Cardiac muscle cell (in vitro differentiated cells and primary cell): ENCODE measurements at regions not wholly inside any gene's neighbourhood (a gene's known extent, or its start where the extent isn't known, plus 50 kb on each side); places are given as distances from the start of the nearest gene placed in this dataset.
A peak's percentile ranks its signal among the peaks of the same experiment; 100 is the strongest.
"Not testable (repeated sequence)": the region's sequence is repeated elsewhere in the genome, so short reads cannot be mapped to it uniquely, and the experiment has no call there.

Experiments
- DNase-seq, 2 donors: peaks; one replicate each; pipeline versions ENCODE4 v3.0.0 to v3.0.0-alpha.2; 2010 to 2017; ENCODE audit warnings: low read depth in 1 of 2, low spot score in 1 of 2
- H3K27ac ChIP-seq: fragments of 200-600 bp; sonication (generic); 2 replicates; pipeline ENCODE4 v1.5.1; 2016
- H3K27me3 ChIP-seq: fragments of 200-600 bp; sonication (generic); 2 replicates; pipeline ENCODE4 v1.6.0; 2016; ENCODE audit warnings: control low read depth
- H3K36me3 ChIP-seq: fragments of 200-600 bp; sonication (generic); 2 replicates; pipeline ENCODE4 v1.5.1; 2016; ENCODE audit warnings: control low read depth
- H3K4me1 ChIP-seq: fragments of 200-600 bp; sonication (generic); 2 replicates; pipeline ENCODE4 v1.8.1; 2017; ENCODE audit warnings: low read depth, mild to moderate bottlenecking, mixed run types
- H3K4me3 ChIP-seq: fragments of 200-600 bp; sonication (generic); 2 replicates; pipeline ENCODE4 v1.5.1; 2016; ENCODE audit warnings: mild to moderate bottlenecking
- H3K9me3 ChIP-seq: fragments of 200-600 bp; sonication (generic); 2 replicates; pipeline ENCODE4 v1.5.1; 2017; ENCODE audit warnings: low read depth, mild to moderate bottlenecking, control low read depth
- TF ChIP-seq, protein P1 (sequence below): IDR thresholded peaks from 2 replicates; pipeline ENCODE4 v1.5.1; 2012; ENCODE audit warnings: low read depth, mild to moderate bottlenecking, low read length

GRCh38 chr6:86682297-86682696 is 255.0 kb upstream of the HTR1E start:
- H3K4me1 ChIP-seq: no peaks in the 10 kb centered on the region
- no peak overlapping the region for H3K27ac ChIP-seq
- no peak for DNase-seq
- H3K9me3 ChIP-seq: no peaks in the 10 kb centered on the region
- H3K36me3 ChIP-seq: no peaks in the 10 kb centered on the region
- TF ChIP-seq, protein P1, sequence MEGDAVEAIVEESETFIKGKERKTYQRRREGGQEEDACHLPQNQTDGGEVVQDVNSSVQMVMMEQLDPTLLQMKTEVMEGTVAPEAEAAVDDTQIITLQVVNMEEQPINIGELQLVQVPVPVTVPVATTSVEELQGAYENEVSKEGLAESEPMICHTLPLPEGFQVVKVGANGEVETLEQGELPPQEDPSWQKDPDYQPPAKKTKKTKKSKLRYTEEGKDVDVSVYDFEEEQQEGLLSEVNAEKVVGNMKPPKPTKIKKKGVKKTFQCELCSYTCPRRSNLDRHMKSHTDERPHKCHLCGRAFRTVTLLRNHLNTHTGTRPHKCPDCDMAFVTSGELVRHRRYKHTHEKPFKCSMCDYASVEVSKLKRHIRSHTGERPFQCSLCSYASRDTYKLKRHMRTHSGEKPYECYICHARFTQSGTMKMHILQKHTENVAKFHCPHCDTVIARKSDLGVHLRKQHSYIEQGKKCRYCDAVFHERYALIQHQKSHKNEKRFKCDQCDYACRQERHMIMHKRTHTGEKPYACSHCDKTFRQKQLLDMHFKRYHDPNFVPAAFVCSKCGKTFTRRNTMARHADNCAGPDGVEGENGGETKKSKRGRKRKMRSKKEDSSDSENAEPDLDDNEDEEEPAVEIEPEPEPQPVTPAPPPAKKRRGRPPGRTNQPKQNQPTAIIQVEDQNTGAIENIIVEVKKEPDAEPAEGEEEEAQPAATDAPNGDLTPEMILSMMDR: no peak
- no peaks in the 10 kb centered on the region for H3K27me3 ChIP-seq
- H3K4me3 ChIP-seq: no peak overlapping the region

GRCh38 chr6:86681140-86681539 is 256.2 kb upstream of the HTR1E start:
- H3K27ac ChIP-seq, DNase-seq, H3K36me3 ChIP-seq, H3K4me1 ChIP-seq, H3K27me3 ChIP-seq, H3K4me3 ChIP-seq, H3K9me3 ChIP-seq: not testable (repeated sequence)

GRCh38 chr6:86672125-86672524 is 265.2 kb upstream of the HTR1E start:
- not testable (repeated sequence) for H3K4me3 ChIP-seq, H3K36me3 ChIP-seq, H3K4me1 ChIP-seq, H3K27ac ChIP-seq, DNase-seq, H3K27me3 ChIP-seq, H3K9me3 ChIP-seq

GRCh38 chr6:86657192-86657591 is 280.1 kb upstream of the HTR1E start:
- DNase-seq: no peak
- Histone ChIP-seq H3K9me3 (no peaks in the 10 kb centered on the region), H3K4me1 (no peaks in the 10 kb centered on the region), H3K4me3 (no peak overlapping the region), H3K27me3 (no peaks in the 10 kb centered on the region), H3K27ac (no peak overlapping the region), H3K36me3 (no peaks in the 10 kb centered on the region)
- TF ChIP-seq, protein P1: no peak

DNA sequence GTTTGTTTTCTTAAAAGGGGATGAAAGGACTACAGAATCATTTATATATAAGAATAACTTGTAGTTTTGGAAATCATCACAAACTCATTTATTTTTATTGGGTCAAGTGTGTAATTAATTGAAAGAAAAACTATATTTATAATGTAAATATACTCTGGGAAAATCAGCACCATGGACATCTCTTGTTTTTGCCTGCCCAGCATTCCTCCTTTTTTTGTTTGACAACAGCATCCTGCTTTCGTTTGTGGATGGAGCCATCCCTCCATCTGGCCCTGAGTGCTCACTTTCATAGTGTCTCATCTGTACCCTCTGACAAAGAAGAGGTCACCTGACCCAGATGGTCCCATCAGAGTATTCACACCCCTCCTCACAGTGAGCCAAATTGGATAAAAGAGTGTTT is 308.2 kb upstream of the HTR1E start:
- no peaks in the 10 kb centered on the region for H3K36me3 ChIP-seq
- H3K4me1 ChIP-seq: no peaks in the 10 kb centered on the region
- H3K9me3 ChIP-seq: no peaks in the 10 kb centered on the region
- H3K27ac ChIP-seq: no peak overlapping the region
- TF ChIP-seq, protein P1: no peak
- H3K27me3 ChIP-seq: no peaks in the 10 kb centered on the region
- no peak overlapping the region for H3K4me3 ChIP-seq
- no peak for DNase-seq

GRCh38 chr6:86619428-86619827 is 317.9 kb upstream of the HTR1E start:
- H3K4me1 ChIP-seq: peaks cover 11% of the 10 kb centered on the region
- H3K27ac ChIP-seq: no peak overlapping the region
- TF ChIP-seq, protein P1: no peak
- DNase-seq: no peak
- H3K4me3 ChIP-seq: no peak overlapping the region
- no peaks in the 10 kb centered on the region for H3K27me3 ChIP-seq
- no peaks in the 10 kb centered on the region for H3K9me3 ChIP-seq
- H3K36me3 ChIP-seq: no peaks in the 10 kb centered on the region

GRCh38 chr6:86615299-86615698 is 322.0 kb upstream of the HTR1E start:
- Histone ChIP-seq H3K4me3 (no peak overlapping the region), H3K27ac (peak overlapping the region; percentile 64), H3K4me1 (peaks cover 18% of the 10 kb centered on the region), H3K36me3 (no peaks in the 10 kb centered on the region), H3K9me3 (no peaks in the 10 kb centered on the region), H3K27me3 (no peaks in the 10 kb centered on the region)
- DNase-seq: peak in 1 of 2 donors; percentile 50
- TF ChIP-seq, protein P1: no peak
